CD4-positive, alpha-beta T cell treated with Interleukin-10 for 1 hour (primary cell): ENCODE measurements at regions not wholly inside any gene's neighbourhood (a gene's known extent, or its start where the extent isn't known, plus 50 kb on each side); places are given as distances from the start of the nearest gene placed in this dataset.
"Not testable (repeated sequence)": the region's sequence is repeated elsewhere in the genome, so short reads cannot be mapped to it uniquely, and the experiment has no call there.

Experiments
- DNase-seq: peaks from one replicate; pipeline ENCODE4 v3.0.0-alpha.2; 2020

DNA sequence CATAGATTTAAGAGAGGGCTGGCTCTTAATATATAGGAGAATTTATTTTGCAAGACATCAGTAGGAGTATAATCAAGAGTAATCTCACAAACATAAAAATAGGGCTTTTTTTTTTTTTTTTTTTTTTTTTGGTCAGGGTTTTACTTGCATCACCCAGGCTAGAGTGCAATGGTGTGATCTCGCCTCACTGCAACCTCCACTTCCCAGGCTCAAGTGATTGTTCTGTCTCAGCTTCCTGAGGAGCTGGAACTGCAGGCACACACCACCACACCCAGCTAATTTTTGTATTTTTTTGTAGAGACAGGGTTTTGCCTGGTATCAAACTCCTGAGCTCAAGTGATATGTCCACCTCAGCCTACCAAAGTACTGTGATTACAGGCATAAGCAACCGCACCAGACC is 535.3 kb downstream of the CCSER2 start:
- no peak for DNase-seq

DNA sequence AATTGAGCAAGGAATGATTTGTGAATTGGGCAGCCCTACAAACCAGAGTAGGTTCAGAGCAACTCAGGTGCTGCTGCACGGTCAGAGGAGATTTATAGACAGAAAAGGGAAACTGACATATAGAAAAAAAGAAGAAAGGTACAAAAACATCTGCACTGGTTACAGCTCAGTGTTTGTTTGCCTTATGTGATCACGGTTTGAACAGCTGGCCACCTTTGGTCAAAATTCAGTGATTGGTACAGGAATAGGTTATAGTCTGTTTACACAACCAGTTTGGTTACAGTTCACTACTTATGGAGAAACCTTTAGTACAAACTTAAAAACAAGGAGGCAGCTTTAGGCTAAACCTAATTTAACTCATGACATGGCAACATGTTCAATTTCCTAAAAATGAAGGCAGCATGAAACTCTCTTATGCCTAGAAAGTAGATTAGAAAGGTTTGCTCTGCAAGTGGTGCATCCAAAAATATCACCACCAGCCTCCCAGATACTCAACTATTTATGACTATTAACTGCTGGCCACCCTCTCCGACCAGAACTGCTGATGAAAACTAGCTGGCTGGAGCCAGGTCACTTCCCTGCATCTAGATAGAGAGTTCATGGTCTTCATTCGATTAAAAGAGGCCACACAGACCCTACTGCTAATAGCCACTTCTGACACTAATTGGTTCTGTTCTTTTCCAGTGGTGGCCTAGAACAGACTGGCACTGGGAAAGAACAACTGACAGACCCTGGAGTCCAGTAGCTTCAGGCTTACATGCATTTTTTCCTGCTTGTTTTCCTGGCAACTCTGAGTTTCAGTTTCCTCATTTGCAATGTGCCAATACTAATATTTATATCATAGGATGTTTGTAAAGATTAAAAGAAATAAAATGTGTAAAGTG is 548.0 kb downstream of the CCSER2 start:
- no peak for DNase-seq

DNA sequence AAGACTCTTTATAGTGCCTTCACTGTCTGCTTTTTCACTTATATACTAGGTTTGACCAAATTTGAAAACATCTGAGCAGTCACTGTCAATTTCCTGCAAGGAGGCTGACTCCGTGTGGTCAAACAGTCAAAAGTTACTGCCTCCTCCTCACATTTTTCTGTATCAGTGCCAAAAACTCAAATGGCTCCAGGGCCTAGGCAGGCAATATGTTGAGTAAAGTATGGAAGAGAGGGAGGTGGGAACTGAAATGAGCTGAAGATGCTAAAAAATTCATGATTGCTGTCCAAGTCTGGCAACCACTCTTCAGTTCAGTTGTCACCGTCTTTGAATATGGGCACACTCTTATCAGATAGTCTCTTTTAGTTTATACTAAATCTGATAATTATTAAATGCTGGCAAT is 551.6 kb downstream of the CCSER2 start:
- no peak for DNase-seq

DNA sequence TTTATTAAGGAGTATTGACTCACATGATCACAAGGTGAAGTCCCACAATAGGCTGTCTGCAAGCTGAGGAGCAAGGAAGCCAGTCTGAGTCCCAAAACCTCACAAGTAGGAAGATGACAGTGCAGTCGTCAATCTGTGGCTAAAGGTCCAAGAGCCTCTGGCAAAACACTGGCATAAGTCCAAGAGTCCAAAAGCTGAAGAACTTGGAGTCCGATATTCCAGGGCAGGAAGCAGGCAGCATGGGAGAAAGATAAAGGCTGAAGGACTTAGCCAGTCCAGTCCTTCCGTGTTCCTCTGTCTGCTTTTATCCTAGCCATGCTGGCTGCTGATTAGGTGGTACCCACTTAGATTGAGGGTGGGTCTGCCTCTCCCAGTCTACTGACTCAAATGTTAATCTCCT is 553.3 kb downstream of the CCSER2 start:
- not testable (repeated sequence) for DNase-seq

DNA sequence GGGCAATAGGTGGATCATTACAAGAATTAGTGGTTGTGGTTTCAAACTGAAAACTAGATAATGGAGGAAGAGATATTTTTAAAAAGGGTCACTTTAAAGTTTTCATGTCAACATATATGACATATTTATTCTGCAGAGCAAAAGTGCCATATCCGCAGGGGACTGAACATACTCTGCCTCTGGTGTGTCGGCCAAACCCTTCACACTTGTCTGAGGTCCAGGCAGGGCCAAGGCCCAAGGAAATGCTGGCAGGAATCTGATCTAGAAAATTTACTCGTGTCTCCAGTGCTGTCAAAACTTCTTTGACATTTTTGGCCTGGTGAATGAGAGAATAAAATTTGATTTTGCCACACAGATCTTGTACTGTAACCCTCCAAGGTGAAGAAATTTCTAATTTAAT is 562.3 kb downstream of the CCSER2 start:
- DNase-seq = no peak

DNA sequence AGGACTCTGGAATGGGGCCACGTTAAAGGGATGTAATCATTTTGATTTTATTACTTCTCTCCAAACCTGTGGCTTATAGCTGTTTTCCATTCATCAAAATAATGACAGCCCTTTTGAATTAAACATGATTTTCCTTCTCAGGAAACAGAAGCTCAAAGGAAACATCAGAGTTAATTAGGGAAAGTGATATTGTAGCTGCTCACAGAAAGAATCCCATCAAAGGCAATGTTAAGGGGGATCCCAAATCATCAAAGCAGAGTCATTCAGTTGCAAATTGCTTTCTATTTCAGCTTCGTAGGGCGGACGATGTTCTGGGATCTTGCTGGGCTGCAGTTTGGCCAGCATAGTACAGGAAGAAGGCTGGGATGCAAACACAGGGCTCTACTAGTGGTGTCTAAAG is 563.2 kb downstream of the CCSER2 start:
- DNase-seq = no peak

DNA sequence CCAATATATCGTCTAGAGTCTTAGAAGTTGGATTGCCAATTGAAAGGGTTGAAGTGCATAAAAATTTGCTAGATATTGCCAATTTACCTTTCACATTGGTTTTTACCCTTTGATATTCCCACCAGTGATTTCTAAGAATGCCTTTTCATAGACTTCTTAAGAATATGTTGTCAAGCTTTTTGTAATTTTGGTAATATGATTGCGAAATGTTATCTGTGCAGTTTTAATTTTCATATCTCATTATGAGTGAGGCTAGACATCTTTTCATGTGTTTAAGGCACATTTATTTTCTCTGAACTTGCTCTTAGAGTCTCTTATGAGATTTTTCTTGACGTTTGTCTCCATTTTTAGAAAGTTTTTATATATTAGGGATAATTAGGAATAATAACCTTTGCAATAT is 567.2 kb downstream of the CCSER2 start:
- DNase-seq = no peak

DNA sequence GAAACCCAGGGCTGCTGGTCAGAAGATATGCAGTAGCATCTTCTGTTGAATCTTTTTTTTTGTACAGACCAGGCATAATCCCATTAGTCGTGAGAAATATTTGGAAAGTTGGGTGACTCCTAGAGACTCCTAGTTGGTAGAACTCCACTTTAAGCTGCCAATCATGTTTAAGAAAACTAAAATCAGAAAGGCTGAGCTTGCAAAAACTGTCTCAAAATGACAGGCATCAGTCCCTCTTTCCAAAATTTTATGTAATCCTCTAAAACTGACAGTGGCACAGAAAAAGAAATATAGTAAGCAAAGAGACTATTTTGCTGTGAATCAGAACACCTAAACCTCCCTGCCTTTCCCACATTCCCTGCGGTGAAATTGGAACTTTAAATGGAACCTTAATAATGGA is 568.5 kb downstream of the CCSER2 start:
- no peak for DNase-seq

DNA sequence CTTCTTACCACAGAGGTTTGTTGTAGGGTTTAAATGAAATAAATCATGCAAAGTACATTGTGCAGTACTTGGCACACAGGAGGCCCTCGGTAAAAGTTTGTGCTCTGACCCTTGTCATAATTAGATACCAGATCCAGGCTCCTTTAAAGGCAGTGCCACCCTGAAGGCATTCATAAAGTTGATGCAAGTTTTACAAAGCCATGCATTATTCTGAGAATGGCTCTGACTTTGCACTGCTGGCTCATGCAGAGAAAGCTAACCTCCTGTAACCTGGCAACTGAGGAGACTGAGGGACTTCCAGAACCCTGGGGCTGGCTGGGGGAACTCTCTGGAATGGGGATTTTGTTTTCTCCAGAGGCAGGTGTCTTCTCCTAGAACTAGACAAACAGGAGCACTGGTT is 570.9 kb downstream of the CCSER2 start:
- DNase-seq = no peak

DNA sequence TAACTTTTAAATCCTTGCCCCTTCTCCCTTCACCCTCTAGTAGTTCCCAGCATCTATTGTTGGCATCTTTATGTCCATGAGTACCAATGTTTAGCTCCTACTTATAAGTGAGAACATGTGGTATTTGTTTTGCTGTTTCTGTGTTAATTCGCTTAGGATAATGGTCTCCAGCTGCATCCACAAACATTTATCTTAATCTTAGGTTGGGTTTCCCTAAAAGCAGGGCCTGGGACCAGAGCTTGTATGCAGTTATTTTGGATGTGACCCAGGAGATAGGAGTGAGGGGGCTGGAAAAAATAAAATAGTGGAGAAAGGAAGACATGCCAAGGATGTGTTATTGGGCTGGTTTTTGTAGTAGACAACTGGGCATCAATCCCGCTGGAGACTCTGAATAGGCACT is 571.8 kb downstream of the CCSER2 start:
- DNase-seq = no peak

DNA sequence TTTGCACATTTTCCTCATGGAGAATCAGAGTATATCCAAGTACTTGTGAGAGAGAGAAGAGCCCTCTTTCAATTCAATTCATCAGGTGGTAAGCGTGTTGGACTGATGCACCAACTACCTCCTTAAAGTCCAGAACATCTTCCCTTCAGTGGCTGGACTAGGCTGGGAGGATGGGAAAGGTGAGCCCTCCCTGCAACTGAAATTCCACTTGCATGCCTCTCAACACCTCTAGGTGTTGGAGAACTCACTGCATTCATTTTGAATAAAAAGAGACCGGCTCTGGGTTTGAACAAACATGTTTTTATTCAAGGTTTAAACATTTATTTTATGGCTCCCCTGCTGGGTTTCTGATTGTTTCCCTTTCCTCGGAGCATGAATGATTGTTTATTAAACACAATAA is 573.5 kb downstream of the CCSER2 start:
- no peak for DNase-seq

DNA sequence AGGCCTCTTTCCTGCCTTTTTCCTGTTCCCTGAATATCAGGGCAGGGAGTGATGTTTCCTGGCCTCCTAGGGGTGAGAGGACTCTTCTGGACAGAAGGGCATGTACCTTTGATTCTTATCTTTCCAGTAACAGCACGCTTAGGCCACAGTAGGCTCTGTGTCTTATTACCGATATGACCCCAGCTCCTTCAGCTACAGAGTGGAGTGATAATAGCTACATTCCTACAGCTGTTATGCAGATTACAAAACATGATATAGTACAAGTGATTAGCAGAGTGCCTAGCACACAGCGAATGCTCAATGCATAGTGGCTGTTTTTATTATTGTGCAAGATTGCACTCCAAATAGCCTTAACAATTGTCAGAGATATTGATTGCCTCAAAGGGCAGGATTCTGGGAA is 574.2 kb downstream of the CCSER2 start:
- DNase-seq = no peak

DNA sequence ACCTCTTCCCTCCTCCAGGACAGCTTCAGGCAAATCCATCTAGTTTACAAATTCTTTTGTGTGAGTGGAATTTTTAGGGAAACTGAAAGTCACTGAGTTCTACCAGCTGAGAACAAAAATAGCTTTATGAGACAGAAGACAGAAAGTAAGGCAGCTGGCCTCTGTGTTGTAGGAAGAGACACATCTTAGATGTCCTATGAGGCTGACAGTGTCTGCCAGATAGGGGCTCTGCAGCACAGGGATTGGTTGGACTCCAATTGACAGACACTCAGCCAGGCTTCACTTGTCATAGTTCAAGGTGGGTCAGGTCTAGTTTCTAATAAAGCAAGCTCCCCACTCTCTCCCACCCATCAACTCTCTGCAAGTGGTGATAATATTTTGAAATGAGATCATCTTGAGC is 574.9 kb downstream of the CCSER2 start:
- DNase-seq = no peak

DNA sequence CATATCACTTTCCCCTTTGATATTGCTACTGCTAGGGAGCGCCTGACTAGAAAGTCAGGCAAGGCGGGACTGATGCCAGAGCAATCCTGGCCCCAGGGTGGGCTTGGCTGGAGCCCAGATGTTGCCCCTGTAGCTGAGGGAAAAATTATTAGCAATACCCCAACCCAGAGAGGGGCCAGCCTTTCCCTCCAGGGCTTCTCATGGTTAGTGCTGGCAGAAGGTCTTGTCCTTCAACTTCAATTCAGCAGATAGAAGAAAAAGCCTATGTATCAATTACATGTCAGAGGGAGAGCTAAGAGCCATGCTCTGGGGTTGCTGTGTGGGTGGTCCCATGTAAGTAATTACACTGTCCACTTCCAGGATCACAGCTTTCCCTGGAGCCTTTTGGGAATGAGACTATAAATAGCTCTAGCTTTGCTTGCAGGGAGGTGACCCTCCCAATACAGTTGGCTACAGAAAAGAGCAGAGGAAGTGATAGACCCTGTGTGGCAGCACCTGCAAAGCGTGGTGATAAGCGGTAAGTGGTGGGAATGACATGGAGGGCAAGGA is 579.1 kb downstream of the CCSER2 start:
- no peak for DNase-seq

DNA sequence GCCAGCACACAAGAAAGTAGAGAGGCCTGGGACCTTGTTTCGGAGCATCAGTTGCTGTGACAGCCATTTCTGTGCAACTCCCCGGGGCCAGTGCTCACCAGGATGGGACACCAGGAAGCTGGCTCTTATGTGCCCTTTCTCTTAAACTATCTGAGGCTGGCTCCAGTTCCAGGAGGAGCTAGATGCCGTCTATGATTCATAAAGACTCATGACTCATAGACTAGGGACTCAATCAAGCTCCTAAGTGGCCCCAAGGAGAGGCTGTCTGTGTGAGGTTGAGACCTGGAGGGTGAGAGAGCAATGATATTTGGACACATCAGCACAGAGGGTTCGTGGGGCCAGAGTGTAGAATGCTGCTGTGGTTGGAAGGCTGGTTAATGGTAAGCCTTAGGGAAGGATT is 580.1 kb downstream of the CCSER2 start:
- no peak for DNase-seq

DNA sequence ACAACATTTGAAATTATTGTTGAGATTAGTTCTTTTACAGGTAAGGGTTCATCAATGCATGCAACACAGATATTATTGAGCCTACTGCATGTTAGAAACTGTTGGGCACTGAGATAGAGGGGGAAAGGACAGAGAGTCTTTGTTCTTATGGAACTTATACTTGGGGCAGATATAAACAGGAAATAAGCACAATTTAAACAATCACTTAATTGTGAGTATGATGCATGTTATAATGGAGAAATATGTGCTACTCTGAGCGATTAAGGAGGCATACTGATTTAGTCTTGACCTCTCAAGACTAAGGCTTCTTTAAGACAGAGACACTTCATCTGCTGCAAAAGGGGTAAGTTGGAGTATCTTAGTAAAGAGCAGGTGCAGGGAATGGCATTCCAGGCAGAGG is 593.3 kb downstream of the CCSER2 start:
- no peak for DNase-seq

DNA sequence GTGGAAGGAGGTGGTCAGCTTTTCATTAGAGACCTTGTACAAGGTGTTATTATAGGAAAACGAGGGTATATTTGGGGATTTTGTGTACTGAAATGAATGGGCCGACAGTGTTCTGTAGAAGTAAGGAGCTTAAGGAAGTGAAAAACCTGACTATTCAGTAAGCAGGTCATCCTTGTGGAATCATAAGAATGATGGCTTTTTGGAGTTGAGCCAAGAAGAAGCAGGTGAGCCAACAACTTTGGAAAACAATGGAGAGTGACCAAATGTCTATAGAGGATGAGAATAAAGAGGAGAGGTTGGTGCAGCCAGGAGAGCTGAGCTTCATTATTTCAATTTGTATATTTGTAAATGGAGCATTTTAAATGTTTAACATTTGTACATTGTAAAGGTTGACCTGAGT is 595.7 kb downstream of the CCSER2 start:
- DNase-seq = no peak

DNA sequence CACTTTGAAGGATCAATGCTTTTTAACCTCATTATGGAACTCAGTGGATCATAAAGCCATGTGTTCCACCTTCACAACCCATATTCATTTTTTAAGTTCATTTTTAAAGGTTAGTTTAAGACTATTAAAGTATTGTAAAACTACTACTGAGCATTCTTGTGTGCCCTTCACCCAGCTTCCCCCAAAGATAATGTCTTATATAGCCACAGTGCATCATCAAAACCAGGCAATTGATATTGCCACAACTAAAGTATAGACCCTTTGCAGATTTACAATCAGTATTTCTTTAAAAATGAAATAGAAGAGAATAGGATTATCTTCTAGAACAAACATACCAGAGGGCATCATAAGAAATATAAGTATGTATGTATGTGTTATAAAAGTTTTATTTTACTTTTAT is 597.1 kb downstream of the CCSER2 start:
- no peak for DNase-seq

DNA sequence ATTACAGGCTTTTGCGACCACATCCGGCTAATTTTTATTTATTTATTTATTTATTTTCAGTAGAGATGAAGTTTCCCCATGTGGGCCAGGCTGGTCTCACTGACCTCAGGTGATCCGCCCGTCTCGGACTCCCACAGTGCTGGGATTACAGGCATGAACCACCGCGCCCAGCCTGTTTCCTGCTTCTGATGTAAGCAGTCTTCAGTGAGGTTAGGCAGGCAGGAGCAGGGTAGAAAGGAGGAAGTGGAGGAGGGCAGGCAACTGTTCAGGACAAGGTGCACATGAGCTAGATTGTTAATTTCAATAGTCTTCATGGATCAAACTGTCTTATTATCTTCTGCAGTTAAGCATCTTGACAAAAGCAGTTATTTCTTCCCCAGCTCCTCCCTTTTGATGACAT is 605.0 kb downstream of the CCSER2 start:
- DNase-seq = no peak

DNA sequence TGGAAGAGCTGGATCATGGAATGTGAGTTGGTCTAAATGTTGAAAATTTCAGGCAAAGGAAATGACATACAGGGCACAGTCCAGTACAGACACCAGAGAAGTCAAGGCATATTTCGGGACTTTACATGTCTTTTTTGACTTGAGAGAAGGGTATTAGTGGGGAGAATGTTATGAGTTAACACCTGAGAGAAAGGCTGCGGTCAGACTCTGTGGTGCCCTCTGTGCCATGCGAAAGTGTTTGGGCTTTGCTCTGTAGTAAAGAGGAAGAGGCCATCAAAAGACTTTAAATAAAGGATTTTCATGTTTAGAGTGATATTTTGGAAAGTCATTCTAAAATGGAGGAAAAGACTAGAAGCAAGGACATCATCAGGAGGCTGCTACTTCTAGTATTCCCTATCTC is 607.4 kb downstream of the CCSER2 start:
- no peak for DNase-seq

DNA sequence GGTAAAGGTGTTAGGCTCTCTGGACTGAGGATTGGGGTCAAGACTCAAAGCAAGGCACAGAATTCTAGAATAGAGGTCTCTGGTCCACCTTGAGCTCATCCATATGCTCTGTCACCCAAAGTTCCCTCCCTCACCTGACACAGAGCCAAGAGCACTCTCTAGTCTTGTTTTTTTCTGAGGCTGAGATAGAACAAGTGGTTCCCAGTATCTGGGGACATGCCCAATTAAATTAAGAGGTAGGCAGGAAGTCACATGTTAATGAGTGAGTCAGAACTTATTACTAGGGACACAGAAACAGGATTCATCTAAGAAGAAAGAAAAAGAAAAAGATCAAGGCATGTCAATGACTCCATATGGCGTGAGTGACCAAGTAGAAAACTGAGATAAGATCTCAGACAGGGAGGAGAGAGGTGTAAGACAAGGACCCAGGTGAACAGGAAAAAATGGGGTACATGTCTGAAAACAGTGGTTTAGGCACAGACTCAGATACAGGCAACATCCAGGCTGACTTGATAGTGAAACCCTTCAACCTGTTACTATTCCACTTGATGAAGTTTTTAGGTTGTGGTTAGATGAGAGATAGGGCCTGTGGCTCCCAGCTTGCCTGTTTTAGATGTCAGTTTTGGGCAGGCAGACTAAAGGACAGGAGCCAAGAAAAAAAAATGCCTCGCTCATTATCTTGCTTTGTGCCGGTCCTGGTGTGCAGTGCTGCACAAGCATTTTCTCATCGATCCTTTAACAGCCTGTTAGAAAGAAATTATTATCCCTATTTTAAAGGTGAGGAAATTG is 609.9 kb downstream of the CCSER2 start:
- DNase-seq = no peak

DNA sequence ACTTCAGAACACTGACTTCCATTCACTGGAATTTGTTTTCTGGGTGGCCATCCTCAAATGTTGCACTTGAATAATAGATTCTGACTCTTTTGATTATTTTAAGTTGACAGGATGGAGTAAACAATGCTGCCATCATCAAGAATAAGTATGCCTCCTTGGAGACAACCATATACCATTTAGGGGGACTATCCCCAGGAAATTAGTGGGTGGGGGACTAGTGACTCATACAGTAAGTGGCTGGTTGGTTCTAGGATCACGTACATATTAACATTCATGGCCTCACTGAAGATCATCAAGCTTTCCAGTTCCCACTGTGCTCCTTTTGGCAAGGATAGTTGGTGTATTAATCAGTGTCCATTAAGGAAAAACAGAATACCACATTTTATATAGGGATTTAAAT is 615.2 kb downstream of the CCSER2 start:
- no peak for DNase-seq

DNA sequence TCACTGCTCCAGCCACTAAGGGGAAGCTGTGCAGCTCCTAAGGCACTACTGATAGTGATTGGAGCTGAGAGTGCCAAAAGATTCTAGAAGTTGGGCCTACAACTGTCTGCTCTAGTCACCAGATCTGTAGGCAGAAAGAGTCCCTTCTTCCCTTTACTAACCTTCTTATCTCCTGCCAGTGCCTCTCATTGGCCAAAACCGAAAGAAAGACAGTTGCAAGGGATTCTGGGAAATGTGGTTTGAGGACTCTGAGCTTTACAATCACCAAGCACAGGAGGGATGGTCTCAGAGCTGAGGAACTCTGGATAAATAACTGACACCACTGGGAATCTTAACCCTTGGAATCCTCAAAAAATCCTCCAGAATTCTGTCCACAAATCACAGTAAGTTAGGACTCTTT is 615.8 kb downstream of the CCSER2 start:
- DNase-seq = no peak

DNA sequence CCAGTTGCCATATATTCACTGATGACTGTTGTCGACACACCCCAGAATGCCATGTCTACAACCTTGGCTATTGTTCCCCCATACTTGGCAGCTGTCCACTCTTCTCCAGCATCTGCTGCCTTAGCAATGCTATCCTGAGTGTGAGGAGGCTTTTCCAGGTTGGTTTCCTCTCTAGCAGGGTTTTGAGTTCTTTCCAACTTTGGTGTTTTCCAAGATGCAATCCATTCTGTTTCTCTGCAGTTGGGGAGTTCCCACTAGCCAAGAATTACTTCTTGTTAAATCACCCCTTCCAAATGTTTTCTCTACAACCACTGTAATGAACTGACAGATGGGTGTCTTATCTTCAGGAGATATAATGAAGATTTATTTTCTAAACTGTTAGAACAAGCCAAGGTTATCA is 617.4 kb downstream of the CCSER2 start:
- no peak for DNase-seq
